SW 1271 (cell line): ENCODE measurements at regions not wholly inside any gene's neighbourhood (a gene's known extent, or its start where the extent isn't known, plus 50 kb on each side); places are given as distances from the start of the nearest gene placed in this dataset.

Experiments used
- DNase-seq, 2 experiments: peaks; one replicate each; lab custom pipeline; 2025; lab: John Stamatoyannopoulos, UW

DNA sequence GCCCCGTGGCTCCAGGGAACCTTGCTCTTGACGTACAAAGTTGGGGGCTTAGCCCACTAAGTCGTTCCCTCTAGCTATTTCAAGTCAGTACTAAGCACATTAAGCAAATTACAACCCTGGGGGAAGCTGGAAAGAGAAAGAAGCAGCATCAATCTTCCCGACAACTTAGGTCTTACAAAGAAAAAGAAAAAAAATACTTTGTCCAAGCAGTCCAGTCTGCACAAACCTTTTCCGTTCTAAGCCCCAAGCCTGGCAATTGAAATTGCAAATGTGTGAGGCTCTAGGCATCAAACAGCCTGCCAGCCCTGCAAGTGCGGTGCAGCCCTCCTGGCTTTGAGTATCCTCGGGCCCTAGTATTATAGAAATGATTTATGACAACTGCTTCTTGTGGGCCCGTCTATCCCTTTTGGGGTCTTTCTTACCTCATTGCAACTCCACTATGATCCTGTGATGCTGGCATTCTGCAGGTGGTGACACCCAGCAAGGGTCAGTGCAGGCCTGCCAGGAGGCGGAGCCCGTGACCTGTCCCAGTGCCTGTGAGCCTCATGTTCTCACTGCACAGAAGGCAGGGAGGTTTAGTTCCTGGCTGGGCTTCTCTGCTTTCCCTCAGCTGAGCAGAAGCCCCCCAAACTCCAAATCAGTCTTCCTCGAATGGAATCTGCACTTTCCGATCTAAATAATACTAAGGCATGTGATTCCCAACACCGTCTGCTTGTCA, 232.3 kb upstream of the IRX2 start:
- no peak for DNase-seq

DNA sequence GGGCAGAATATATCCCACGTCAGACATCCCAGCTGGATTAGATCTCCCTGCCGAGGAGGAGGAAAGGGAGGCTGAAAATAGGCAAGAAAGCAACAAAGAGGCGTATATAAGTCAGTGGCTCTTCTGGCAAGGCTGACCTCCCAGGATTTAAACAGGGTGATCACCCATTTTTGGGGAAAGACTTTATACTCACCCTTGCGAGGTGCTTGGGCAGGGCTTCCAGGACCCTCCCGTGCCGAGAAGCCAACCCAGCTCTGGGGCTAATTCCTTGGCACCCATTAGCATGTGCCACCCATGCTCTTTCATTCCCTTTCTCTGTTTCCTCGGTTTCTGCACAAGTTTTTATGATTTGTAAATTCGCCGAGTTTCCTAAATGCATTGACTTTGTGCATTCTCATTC, 230.2 kb upstream of the IRX2 start:
- DNase-seq, result no peak

DNA sequence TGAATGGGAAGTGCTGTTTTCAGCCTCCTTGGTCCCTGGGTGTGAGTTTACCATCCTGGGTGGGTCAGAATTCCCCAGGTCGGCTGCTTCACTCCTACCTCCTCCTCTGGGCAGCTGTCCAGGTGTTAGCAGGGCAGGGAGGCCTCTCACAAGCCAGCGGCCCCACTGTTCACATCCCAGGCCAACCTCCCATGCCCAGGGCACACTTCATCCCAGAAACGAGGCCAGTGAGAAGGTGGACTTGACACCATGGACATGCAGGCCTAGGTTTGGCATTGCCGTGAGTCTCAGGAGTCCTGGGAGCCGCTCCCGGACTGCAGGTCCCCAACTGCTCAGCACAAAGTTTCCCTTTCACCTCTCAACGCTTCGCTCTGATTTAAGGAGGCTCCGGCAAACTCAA, 229.6 kb upstream of the IRX2 start:
- no peak for DNase-seq

DNA sequence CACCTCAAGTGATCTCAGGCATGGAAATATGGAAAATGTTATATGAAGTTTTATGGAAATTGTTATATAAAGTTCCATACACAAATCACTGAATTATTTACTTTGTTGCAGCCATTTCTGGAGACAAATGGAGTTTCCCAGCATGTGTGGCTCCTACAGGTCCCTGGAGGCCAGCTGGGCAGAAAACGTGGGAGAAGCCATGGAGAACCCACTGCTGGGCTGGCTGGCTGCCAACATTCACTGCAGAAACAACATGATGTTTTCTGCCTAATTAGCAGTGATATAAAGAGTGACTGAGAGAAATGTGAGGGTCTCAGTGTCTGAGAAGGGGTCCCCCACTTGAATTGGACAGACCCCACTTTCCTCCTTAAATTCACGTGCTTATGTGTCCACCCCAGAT, 208.8 kb upstream of the IRX2 start:
- no peak for DNase-seq

DNA sequence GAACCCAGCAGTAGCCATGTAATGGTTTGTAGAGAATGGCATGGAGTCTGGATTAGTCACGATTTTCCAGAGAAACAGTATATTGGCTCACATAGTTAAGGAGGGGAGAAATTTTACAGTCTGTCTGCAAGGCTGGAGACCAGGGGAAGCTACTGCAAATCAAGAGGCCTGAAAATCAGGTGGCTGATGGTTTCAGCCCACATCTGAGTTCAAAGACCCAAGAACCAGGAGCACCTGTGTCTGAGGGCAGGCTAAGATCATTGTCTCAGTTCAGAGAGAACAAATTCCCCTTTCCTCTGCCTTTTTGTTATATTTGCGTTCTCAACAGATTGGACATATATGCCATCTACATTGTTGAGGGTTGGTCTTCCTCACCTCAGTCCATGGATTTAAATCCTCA, 207.5 kb upstream of the IRX2 start:
- no peak for DNase-seq

DNA sequence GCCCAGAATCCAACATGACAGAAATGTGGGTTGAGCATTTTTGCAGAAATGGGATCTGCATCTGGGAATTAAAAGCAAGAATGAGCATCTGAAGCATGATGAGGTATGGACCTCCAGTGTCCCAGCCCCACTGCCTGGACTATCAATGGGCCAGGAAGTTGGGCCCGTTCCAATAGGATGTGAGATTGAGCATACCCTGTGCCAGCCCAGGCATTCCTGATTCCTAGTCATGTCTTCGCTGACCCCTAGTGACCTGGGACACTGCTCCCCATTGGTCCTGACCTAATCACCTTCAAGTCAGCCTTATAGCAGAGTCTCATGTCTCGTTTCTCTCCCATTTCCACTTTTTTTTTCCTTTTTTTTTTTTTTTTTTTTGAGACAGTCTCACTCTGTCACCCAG, 197.4 kb upstream of the IRX2 start:
- DNase-seq, result no peak

DNA sequence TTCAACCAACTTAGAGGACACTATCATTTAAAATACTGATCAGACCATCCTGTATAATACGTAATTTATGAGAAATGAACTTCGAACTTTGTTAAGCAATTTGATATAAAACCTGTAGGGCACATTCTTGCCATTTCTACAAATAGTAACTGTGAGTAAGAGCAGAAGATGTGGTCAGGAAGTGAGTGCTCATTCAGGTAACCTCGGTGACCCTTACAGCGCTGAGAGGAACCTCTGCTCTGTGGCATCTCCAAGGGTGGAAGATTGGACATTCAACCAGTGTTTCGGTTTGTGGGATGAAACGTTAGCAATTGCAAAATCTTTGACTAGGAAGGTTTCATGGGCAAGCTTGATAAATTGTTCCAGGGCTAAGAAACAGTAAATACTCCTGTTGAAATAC, 194.8 kb upstream of the IRX2 start:
- no peak for DNase-seq

DNA sequence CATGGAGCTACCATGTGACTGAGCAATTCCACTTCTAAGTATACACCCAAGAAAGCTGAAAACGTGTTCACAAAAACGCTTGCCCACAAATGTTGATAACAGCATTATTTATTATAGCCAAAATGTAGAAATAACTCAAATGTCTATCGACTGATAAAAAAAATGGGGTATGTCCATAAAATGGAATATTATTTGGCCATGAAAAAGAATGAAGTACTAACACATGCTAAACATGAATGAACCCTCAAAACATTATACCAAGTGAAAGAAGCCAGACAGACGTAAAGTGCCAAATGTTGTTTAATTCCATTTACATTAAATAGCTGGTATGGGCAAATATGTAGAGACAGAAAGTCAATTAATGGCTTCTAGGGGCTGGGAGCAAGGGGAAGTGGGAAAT, 184.9 kb upstream of the IRX2 start:
- DNase-seq, result no peak

DNA sequence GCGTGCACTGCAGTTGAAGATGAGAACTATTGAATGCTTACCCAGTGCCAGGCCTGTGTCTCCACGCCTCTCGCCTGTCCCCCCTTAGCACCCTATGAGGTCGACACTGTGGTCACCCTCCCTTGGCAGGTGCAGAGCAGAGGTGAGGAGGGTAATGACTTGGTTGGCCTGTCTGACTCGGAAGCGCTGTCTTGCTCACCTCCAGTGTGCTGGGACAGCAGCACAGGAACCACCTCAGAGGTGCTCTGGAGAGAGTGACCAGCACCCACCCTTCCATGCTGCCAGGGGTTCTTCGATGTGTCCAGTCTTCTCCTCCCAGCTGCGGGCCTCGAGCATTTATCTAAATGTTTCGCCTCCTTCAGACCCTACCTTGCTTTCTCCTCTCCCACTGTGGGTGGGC, 178.3 kb upstream of the IRX2 start:
- no peak for DNase-seq

DNA sequence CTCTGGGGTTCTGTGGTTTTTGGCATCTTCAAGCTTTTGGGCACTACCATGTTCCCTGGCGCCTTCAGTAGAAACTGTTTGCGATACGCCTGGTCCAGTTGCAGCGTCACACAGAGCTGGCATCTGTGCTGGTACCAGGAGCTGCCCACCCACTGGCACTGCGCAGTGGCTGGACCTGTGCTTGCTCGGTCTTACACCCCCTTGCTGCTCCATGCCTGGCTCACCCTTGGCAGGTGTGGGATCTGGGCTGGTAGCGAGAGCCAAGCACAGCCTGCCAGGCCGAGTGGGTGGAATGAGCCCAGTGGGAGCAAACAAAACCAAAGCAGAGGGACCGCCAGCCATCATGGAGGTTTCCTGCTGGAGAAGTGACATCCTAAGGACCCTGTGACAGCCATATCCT, 170.2 kb upstream of the IRX2 start:
- DNase-seq, result no peak

DNA sequence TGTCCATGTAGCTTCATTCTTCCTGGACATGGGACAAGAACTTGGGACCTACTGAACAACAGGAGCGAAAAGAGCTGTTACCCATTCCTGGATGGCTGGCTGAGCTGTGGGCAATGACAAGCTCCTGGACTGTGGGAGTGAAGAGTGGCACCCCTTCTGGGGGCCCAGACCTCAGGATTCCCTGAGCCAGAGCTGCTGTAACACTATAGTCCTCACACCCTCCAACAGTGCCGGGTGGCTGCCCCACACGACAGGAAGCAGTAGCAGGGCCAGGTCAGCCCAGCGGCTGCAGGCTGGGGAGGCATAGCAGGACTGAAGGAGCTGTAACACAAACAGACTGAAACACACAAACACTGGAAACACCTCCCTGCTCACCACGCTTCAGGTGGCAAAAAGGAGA, 169.7 kb upstream of the IRX2 start:
- no peak for DNase-seq

DNA sequence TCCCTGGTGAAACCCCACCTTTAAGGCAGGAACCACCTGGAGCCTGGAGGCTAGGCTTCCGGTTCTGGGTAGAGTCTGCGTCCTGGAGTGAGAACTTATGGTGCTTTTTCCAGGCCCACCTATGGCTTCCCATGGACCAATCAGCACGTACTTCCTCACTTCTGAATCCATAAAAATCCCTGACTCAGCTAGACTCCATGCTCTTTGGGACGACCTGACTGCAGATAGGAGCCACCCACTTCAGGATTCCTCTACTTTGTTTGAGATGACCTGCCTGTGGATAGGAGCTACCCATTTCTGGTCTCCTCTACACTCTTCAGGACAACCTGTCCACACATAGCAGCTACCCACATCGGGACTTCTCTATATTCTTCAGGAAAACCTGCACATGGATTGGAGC, 168.8 kb upstream of the IRX2 start:
- no peak for DNase-seq

DNA sequence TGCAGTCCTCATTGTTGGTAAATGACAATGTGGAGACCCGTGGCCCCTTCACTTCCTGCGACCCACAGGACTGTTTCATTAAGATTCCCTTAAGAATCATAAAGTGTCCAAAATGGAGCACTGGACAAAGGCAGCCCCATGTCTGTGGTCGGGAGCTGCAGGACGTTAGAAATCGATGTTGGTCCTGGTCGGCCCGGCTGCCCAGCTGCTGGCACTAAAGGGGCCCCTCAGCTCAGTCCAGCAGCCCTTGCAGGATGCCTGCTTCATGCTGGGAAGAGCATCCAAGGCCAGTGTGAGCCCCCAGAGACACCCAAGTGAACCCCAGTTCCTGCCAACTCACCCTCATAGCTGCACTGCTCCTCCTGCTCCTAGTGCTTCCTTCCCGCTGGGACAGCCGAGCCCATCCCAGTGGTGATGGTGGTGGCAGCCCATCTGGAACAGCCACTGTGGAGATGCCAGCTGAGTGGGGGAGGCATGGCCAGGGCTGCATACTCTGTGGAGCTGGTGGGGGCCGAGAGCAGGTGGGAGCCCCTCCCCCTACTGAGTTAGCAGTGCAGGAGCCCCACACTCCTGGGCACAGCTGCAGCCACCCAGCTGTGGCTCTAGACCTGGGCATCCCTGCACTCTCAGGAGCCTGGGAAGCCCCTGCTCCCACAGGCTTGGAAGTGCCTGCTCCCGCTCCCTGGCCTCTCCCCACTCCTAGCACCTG, 168.0 kb upstream of the IRX2 start:
- no peak for DNase-seq

DNA sequence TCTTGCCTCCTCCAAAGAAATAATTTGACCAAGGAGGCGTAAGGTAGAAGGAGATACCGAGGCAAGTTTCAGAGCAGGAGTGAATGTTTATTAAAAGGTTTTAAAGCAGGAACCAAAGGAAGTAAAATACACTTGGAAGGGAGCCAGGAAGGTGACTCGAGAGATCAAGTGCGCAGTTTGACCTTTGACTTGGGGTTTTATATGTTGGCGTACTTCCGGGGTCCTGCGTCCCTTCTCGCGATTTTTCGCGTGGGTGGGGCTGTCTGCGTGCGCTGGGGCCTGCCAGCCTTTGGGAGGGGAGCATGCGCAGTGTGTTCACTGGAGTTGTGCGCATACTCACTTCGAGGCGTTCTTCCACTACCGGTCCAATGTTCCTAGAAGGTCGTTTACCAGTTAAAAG, 166.0 kb upstream of the IRX2 start:
- no peak for DNase-seq

DNA sequence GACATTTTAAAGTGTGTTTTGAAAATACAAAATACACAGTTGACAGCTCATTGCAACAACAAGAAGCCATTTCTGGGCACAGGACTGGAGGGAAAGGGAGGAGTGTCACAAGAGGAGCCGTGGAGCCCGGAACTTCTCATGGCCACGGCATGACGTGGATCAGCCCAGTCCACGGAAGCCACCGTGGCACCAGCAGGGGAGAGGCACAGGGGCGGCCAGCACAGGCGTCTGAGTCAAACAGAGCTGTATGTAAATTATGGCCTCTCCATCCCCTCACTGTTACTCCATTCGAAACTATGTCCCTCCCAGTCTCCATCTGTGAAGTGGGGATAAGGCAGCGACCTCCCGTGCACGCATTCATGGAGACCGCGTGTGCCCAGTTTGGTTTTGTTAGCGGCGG, 165.6 kb upstream of the IRX2 start:
- no peak for DNase-seq

DNA sequence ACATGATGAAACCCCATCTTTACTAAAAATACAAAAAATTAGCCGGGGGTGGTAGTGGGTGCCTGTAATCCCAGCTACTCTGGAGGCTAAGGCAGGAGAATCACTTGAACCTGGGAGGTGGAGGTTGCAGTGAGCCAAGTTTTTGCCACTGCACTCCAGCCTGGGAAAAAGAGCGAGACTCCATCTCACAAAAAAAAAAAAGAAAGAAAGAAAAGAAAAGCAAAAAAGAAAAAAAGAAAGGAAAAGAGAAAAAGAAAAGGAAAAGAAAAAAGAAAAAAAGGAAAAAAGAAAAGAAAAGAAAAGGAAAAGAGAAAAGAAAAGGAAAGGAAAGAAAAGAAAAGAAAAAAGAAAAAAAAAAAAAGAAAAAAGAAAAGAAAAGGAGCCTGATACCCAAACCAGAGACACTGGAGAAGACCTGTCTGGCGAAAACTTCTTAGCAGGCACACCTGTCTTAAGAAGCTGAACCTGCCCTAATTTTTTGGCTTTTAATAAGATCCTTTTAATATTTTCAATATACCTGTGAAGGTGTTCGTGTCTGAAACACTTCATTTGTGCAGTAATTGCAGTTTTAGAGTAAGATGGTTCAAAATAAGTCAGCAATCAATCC, 164.7 kb upstream of the IRX2 start:
- DNase-seq, result no peak

DNA sequence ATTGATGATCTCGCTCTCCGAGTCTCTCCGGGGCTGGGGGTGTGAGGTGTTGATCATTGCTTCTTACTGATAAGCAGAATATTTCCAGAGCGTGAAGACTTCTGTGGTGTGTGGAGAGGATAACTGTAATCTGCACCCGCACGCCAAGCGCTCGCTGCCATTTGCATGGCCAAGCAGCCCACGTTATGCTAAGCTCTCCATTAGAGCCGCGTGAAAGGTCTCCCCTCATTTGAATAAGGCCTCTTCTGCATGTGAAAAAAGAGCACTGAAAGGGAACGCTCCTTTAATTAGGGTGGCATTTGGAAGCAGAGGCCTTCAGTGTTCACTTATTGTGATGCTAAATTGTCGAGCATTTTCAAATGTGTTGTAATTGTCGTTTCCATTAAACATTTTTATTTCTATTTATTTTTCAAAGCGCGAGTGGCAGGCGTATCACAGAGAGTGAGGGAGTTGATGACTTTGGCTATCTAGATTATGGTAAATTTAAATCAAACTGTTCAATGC, 163.6 kb upstream of the IRX2 start:
- DNase-seq, result no peak

DNA sequence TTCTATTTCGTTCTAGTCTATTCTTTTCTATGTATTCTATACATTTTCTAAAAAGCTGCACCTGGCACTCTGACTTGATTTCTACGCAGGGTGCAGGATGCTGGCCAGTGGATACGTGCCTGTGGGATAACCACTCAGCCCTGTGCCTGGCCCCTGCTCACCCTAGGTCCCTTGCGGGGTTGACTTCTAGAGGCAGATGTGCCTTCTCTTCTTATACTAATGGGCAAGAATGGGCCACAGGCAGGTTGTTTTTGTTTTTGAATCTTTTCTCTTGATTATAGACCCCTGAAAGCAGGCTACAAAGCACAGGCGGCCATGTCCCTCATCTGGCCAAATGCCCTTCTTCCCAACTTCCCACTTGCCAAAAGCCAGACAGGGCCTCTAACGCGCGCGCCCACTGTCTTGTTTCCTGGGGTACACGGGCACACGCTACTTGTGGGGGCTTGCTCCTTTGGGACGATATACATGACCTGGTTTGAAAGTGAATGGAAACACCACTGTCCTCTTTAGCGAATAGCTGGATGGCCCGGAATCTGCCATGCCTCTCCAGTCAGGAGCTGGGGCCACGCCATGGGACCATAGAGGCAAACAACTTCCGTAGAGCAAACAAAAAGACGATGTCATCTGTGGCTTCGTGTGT, 162.7 kb upstream of the IRX2 start:
- DNase-seq, result no peak

DNA sequence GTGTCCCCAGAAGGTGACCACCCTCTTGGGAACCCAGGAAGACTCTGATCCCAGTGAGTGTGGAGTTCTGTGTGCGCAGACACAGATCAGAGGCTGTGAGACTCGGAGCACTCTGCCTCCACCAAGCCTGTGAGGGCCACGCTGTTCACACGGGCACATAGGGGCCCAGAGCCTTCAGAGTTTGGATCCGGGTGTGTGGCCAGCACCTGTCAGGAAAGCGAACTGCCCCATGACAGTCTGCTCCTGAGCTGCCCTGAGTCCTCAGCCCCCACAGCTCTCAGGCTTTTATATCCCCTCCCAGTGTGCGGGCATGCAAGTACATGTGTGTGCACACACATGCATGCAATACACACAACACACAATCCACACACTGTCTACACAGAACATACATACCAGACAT, 161.8 kb upstream of the IRX2 start:
- no peak for DNase-seq

DNA sequence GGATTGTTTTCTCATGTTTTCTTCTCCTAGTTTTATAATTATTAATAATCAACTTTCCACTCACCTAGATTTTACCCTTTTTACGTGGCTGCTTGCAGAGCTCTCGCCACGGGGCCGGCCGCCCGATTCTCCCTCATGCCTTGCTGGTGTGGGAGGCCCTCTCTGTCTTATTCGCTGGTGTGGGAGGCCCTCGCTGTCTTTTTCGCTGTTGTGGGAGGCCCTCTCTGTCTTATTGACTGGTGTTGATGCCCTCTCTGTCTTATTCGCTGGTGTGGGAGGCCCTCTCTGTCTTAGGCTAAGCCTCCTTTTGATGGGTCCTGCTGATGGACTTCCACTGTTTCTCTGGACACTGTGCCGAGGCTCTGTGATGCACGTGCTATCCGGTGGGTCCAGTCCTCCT, 161.3 kb upstream of the IRX2 start:
- no peak for DNase-seq

DNA sequence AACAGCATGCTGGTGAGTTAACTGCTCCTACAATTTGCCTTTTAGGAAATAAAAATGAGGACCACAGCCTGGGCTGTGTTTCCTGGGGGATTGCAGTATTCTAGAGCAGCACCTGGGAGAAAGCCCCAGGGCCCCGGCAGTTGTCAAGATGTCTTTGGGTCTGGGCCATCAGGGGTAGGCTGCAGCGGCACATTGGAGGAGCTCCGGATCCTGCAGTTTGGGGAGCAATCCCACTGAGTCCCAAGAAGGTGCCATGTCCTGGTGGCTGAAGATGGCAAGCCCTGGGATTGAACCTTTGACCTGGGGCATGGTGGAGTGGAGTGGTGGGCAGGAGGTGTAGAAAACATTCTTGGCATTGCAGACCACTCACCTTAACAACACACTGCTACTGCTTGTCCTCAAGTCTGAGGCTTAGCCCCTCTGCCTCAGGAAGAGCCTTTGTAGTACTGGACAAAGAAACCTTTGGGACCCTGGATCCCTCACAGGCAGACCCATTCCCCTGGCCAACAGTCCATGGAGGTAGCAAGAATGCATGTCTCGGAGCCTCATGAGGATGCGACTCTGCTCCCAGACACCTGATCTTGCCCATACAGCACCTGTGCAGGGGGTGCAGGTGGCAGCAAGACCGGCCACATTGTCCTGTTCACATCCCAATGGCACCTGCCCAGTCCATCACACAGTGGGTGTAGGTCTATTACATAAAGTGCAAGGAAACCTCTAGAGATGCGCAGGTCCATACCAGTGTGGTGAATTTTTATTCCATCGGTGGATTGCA, 159.1 kb upstream of the IRX2 start:
- DNase-seq, result no peak

DNA sequence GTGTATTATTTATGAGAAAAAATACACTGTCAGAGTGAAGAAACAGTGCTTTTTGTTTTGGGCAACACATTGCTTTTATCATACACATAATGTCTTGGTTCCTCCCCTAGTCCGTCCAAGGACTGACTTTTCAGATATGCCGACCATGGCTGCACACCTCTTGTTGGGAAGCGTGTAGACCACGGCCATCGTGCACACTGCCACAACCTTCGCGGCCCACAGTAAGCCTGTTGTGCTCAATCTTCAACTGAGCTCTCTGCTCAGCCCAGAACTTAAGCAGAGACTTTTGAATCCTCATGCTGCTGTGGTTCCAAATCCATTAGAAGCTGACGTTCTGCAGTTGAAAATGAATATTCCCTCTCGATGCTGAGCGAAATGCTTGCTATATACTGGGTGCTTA, 157.6 kb upstream of the IRX2 start:
- no peak for DNase-seq
